ENCODE measurements at regions not wholly inside any gene's neighbourhood (a gene's known extent, or its start where the extent isn't known, plus 50 kb on each side); places are given as distances from the start of the nearest gene placed in this dataset.

DNA sequence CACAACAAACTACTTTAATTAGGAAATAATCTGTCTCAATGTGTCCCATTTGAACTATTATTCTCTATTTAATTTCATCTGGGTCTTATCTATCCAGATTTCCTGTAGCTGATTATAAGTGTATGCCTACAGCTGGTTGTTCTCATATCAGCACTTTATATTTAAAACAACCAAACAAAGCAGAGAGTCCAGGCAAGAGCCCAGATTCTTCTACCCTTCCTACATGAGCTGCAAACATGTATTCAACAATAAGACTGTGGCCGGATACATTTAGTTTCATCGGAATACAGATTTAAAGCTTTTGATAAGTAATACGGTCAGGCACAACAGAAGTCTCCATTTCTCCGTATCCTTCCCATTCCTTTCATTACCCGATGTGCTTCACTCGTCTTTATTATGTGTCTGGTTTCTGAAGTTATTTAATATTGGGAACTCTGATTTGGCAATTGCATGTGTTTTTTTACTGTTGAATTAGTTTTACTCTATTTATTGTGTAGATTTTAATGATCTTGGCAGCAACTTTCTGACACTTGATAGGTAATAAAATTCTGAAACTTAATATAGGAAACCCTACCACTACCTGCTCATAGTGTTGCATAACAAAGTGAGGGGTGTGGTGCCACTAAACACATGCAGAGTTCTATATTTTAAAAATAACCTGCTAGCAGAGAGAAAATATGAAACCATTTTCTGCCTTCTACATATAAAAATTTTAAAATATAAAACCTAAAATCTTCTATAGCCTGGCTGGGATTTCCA, 653.5 kb upstream of the PTCHD4 start:
- no peaks in the 10 kb centered on the region for H3K36me3 Mint-ChIP-seq (ENCODE audit: low read depth)
- H3K4me1 Mint-ChIP-seq = peaks cover 17% of the 10 kb centered on the region
- no peaks in the 10 kb centered on the region for H3K27me3 Mint-ChIP-seq (ENCODE audit: low read depth)
- TF ChIP-seq, protein P1, sequence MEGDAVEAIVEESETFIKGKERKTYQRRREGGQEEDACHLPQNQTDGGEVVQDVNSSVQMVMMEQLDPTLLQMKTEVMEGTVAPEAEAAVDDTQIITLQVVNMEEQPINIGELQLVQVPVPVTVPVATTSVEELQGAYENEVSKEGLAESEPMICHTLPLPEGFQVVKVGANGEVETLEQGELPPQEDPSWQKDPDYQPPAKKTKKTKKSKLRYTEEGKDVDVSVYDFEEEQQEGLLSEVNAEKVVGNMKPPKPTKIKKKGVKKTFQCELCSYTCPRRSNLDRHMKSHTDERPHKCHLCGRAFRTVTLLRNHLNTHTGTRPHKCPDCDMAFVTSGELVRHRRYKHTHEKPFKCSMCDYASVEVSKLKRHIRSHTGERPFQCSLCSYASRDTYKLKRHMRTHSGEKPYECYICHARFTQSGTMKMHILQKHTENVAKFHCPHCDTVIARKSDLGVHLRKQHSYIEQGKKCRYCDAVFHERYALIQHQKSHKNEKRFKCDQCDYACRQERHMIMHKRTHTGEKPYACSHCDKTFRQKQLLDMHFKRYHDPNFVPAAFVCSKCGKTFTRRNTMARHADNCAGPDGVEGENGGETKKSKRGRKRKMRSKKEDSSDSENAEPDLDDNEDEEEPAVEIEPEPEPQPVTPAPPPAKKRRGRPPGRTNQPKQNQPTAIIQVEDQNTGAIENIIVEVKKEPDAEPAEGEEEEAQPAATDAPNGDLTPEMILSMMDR (IDR thresholded peaks at IDR 0.05; ENCODE audit: unreplicated experiment in 3 of 3) = no peak
- H3K9me3 Mint-ChIP-seq = no peaks in the 10 kb centered on the region
- H3K27ac Mint-ChIP-seq = peak overlapping the region; percentile 71 to 83 (median 76)
- H3K4me3 Mint-ChIP-seq = peak overlapping the region in 1 of 3 experiments; percentile 0

DNA sequence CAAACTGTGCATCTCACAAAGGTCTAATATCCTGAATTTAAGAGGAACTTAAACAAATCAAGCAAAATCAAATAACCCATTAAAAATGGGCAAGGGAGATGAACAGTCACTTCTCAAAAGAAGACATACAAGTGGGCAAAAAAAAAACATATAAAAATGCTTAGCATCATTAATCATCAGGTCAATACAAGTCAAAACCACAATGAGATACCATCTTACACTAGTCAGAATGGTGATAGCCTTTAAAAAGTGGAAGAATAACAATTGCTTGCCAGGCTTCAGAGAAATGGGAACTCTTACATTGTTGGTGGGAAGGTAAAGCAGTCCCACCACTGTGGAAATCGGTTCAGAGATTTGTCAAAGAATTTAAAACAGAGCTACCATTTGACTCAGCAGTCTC, 646.7 kb upstream of the PTCHD4 start:
- peaks cover 4% of the 10 kb centered on the region for H3K9me3 Mint-ChIP-seq
- TF ChIP-seq, protein P1 (IDR thresholded peaks at IDR 0.05; ENCODE audit: unreplicated experiment in 3 of 3) = no peak
- peaks cover 4% of the 10 kb centered on the region for H3K4me1 Mint-ChIP-seq
- H3K36me3 Mint-ChIP-seq (ENCODE audit: low read depth) = no peaks in the 10 kb centered on the region
- no peaks in the 10 kb centered on the region for H3K27me3 Mint-ChIP-seq (ENCODE audit: low read depth)
- H3K27ac Mint-ChIP-seq = no peak overlapping the region
- no peak overlapping the region for H3K4me3 Mint-ChIP-seq

GRCh38 chr6:48755315-48755714, 644.3 kb upstream of the PTCHD4 start:
- TF ChIP-seq, protein P1 (IDR thresholded peaks at IDR 0.05; ENCODE audit: unreplicated experiment in 3 of 3) = no peak
- H3K27me3 Mint-ChIP-seq (ENCODE audit: low read depth) = no peaks in the 10 kb centered on the region
- H3K9me3 Mint-ChIP-seq = peaks cover 4% of the 10 kb centered on the region
- peak overlapping the region in 1 of 3 experiments; percentile 71 for H3K27ac Mint-ChIP-seq
- no peak overlapping the region for H3K4me3 Mint-ChIP-seq
- no peaks in the 10 kb centered on the region for H3K36me3 Mint-ChIP-seq (ENCODE audit: low read depth)
- peaks cover 4% of the 10 kb centered on the region for H3K4me1 Mint-ChIP-seq

DNA sequence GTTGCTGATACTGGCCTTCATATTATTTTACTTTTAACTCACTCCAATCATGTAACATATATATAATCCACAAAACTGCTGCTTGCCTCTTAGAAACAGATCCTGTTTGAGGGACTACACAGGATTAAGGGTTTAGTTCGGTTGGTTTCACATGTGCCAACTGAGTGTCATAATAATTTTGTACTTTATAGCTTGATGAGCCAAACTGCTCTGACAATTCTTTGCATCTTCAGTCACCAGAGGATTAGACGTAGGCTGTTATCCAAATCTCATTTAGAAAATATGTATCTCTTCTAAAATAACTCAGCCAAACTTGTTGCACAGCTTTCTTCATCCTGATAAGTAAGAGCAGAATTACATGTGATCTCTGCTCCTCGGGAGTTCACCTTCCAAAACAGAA, 643.6 kb upstream of the PTCHD4 start:
- TF ChIP-seq, protein P1 (IDR thresholded peaks at IDR 0.05; ENCODE audit: unreplicated experiment in 3 of 3) = no peak
- Mint-ChIP-seq H3K4me1 (peaks cover 4% of the 10 kb centered on the region), H3K9me3 (peaks cover 4% of the 10 kb centered on the region), H3K27me3 (ENCODE audit: low read depth) (no peaks in the 10 kb centered on the region), H3K36me3 (ENCODE audit: low read depth) (no peaks in the 10 kb centered on the region), H3K4me3 (no peak overlapping the region), H3K27ac (peak overlapping the region in 2 of 3 experiments; percentile 15 to 71)

GRCh38 chr6:48750861-48751260, 639.9 kb upstream of the PTCHD4 start:
- TF ChIP-seq, protein P1 (IDR thresholded peaks at IDR 0.05; ENCODE audit: unreplicated experiment in 3 of 3) = no peak
- no peak overlapping the region for H3K27ac Mint-ChIP-seq
- H3K4me1 Mint-ChIP-seq = peaks cover 4% of the 10 kb centered on the region
- no peak overlapping the region for H3K4me3 Mint-ChIP-seq
- H3K36me3 Mint-ChIP-seq (ENCODE audit: low read depth) = no peaks in the 10 kb centered on the region
- no peaks in the 10 kb centered on the region for H3K9me3 Mint-ChIP-seq
- H3K27me3 Mint-ChIP-seq (ENCODE audit: low read depth) = peaks cover under 1% of the 10 kb centered on the region

DNA sequence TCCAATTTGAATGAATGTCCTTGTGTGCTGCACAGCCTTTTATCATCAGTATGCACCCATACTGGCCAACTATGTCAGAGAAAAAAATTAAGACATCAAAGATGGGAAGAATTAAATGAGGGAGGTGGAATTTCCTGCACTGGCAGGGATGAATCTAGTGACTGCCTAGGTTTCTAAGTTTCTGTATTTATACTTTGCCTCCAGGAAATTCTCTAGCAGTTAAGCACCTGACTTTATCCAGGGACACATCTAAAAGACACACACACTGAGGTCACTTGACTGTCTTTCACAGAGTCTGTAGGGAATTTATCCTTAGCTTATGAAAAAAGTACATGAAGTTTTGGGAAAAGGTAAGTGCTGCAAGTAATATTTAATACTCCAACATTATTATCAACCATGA, 636.5 kb upstream of the PTCHD4 start:
- Mint-ChIP-seq H3K27ac (no peak overlapping the region), H3K36me3 (ENCODE audit: low read depth) (no peaks in the 10 kb centered on the region), H3K9me3 (no peaks in the 10 kb centered on the region), H3K27me3 (ENCODE audit: low read depth) (peaks cover 3% of the 10 kb centered on the region), H3K4me3 (no peak overlapping the region), H3K4me1 (peaks cover 7% of the 10 kb centered on the region)
- TF ChIP-seq, protein P1 (IDR thresholded peaks at IDR 0.05; ENCODE audit: unreplicated experiment in 3 of 3) = no peak

All from nephron (organoid).